K562 (cell line): ENCODE measurements at regions not wholly inside any gene's neighbourhood (a gene's known extent, or its start where the extent isn't known, plus 50 kb on each side); places are given as distances from the start of the nearest gene placed in this dataset.

Experiments
- ATAC-seq: fragments of 200-7000 bp; cut with Tn5 transposase; 3 replicates; pipeline ENCODE4 v1.9.1; 2020; ENCODE audit warnings: moderate library complexity
- BruUV-seq: library from RNA; stranded (reverse); fragments of 400-500 nt; replicated peaks from 2 replicates; lab custom pipeline; 2021; lab: Mats Ljungman, UMichigan
- CTCF ChIA-PET: fragments of 300-600 bp; formaldehyde crosslinking; extraction: SDS; loops from one replicate; lab custom pipeline; 2021; ENCODE audit warnings: low intra/inter-chr PET ratio; lab: Yijun Ruan, JAX
- POLR2A ChIA-PET: fragments of 300-600, 350-650 bp; sonication (Branson Sonifier 250); formaldehyde crosslinking; extraction: SDS; loops from one replicate; lab custom pipeline; 2021; ENCODE audit warnings: antibody characterized with exemption, inconsistent platforms; lab: Yijun Ruan, JAX
- DNase-seq, 4 experiments: peaks; one replicate each; pipeline versions ENCODE4 v3.0.0 to v3.0.0-alpha.2; 2011 to 2018; ENCODE audit warnings: low spot score in 3 of 4, mixed read lengths in 3 of 4; ENCODE audit errors: extremely low read depth in 1 of 4
- FAIRE-seq: peaks from 2 replicates; lab custom pipeline; 2011; peaks lifted over from hg19 to GRCh38; lab: Jason Lieb, UNC
- H2AFZ ChIP-seq: 2 replicates; pipeline ENCODE4 v1.6.0; 2011; ENCODE audit warnings: low read depth, low read length, control low read depth, inconsistent platforms
- H3K27ac ChIP-seq: fragments of 200-600 bp; 3 replicates; pipeline ENCODE4 v1.8.0; 2011; ENCODE audit warnings: low read depth, mild to moderate bottlenecking, control low read depth, inconsistent platforms, low read length, moderate library complexity, mixed read lengths; ENCODE audit errors: extremely low read depth
- H3K27me3 ChIP-seq, 2 experiments: fragments of 300-600 bp in 1 of 2; 2 replicates in 1 of 2; 3 replicates in 1 of 2; pipeline versions ENCODE4 v1.6.0 to v1.8.0; 2011; ENCODE audit warnings: inconsistent platforms in 2 of 2, low read length in 2 of 2, mild to moderate bottlenecking in 1 of 2, mixed read lengths in 1 of 2, moderate library complexity in 1 of 2; ENCODE audit not compliant: control insufficient read depth in 2 of 2, insufficient read depth in 2 of 2
- H3K36me3 ChIP-seq: fragments of 300-600 bp; 3 replicates; pipeline ENCODE4 v1.8.0; 2011; ENCODE audit warnings: mild to moderate bottlenecking, low read length, inconsistent platforms; ENCODE audit not compliant: control insufficient read depth, insufficient read depth
- H3K4me1 ChIP-seq, 2 experiments: fragments of 200-600 bp in 1 of 2; replicated peaks in 1 of 2; 2 replicates in 1 of 2; 3 replicates in 1 of 2; pipeline versions ENCODE4 v1.5.1 to v1.8.0; 2011; ENCODE audit warnings: inconsistent platforms in 2 of 2, low read length in 2 of 2, mild to moderate bottlenecking in 1 of 2, mixed read lengths in 1 of 2, moderate library complexity in 1 of 2; ENCODE audit not compliant: control insufficient read depth in 2 of 2, insufficient read depth in 2 of 2
- H3K4me2 ChIP-seq: 2 replicates; pipeline ENCODE4 v1.6.1; 2011; ENCODE audit warnings: low read length, control low read depth, inconsistent platforms, mixed read lengths; ENCODE audit not compliant: insufficient read depth
- H3K4me3 ChIP-seq: fragments of 200-600 bp; sonication (generic), shearing (Covaris generic); 2 replicates; pipeline ENCODE4 v1.5.1; 2016; ENCODE audit warnings: control low read depth, inconsistent platforms
- H3K79me2 ChIP-seq: fragments of 200-600 bp; 3 replicates; pipeline ENCODE4 v1.8.0; 2011; ENCODE audit warnings: low read length, inconsistent platforms; ENCODE audit not compliant: control insufficient read depth, insufficient read depth
- H3K9ac ChIP-seq, 2 experiments: 2 replicates each; pipeline versions ENCODE4 v1.6.0 to v1.6.1; 2011; ENCODE audit warnings: low read depth in 2 of 2, low read length in 2 of 2, control low read depth in 1 of 2, inconsistent platforms in 1 of 2, mild to moderate bottlenecking in 1 of 2, mixed read lengths in 1 of 2; ENCODE audit not compliant: insufficient read depth in 1 of 2
- H3K9me1 ChIP-seq: one replicate; pipeline ENCODE4 v1.6.0; 2011; ENCODE audit warnings: inconsistent platforms, mild to moderate bottlenecking, low read length, moderate library complexity; ENCODE audit not compliant: control insufficient read depth, insufficient read depth
- H3K9me3 ChIP-seq: replicated peaks from 2 replicates; pipeline ENCODE4 v1.5.1; 2011; ENCODE audit warnings: low read depth, low read length, inconsistent platforms; ENCODE audit not compliant: control insufficient read depth, insufficient read depth
- H4K20me1 ChIP-seq: replicated peaks from 2 replicates; pipeline ENCODE4 v1.6.1; 2011; ENCODE audit warnings: low read length, inconsistent platforms, mixed read lengths; ENCODE audit not compliant: control insufficient read depth, insufficient read depth
- ARID2 ChIP-seq: fragments of 450-650 bp; IDR thresholded peaks from 2 replicates; pipeline ENCODE4 v1.6.1; 2017; ENCODE audit warnings: antibody characterized with exemption, mild to moderate bottlenecking
- EP400 ChIP-seq: fragments of 450-650 bp; IDR thresholded peaks from 2 replicates; pipeline ENCODE4 v1.6.1; 2017; ENCODE audit warnings: antibody characterized with exemption, mild to moderate bottlenecking, moderate library complexity
- LARP7 ChIP-seq: fragments of 450-650 bp; IDR thresholded peaks from 2 replicates; pipeline ENCODE4 v1.6.1; 2016
- NEUROD1 ChIP-seq: fragments of 150-350 bp; IDR thresholded peaks from 2 replicates; pipeline ENCODE4 v1.6.1; 2014; ENCODE audit warnings: borderline replicate concordance, low read length, low read depth; ENCODE audit not compliant: partially characterized antibody
- RFX1 ChIP-seq: fragments of 450-650 bp; IDR thresholded peaks from 2 replicates; pipeline ENCODE4 v1.6.1; 2016; ENCODE audit warnings: mild to moderate bottlenecking, moderate library complexity
- SP1 ChIP-seq: sonication (generic); formaldehyde crosslinking; IDR thresholded peaks from 2 replicates; pipeline ENCODE4 v1.8.1; 2022; ENCODE audit warnings: mild to moderate bottlenecking, missing genetic modification reagents
- TCF3 ChIP-seq: sonication (generic); formaldehyde crosslinking; IDR thresholded peaks from 2 replicates; pipeline ENCODE4 v1.4.0; 2020; ENCODE audit warnings: mild to moderate bottlenecking, missing genetic modification reagents
- ZNF197 ChIP-seq: fragments of 200-800 bp; sonication (Bioruptor generic); IDR thresholded peaks from 2 replicates; pipeline ENCODE4 v1.6.1; 2016; ENCODE audit warnings: low read depth, missing genetic modification characterization, missing compliant biosample characterization
- ZNF354B ChIP-seq: fragments of 250-450 bp; sonication (Bioruptor Pico); IDR thresholded peaks from 2 replicates; pipeline ENCODE4 v1.4.0; 2020
- ZNF584 ChIP-seq: fragments of 200-800 bp; sonication (Bioruptor generic); IDR thresholded peaks from 2 replicates; pipeline ENCODE4 v1.6.1; 2016; ENCODE audit warnings: low read depth, mild to moderate bottlenecking, missing genetic modification characterization, missing compliant biosample characterization
- WGBS: fragments of 100-300 bp; shearing (Covaris generic); methylation state at CpG from one replicate; pipeline ENCODE4 v1.1.6; 2016; ENCODE audit warnings: low coverage, mixed read lengths; ENCODE audit not compliant: insufficient coverage; ENCODE audit errors: missing lambda C conversion rate; 5-methylcytosine and 5-hydroxymethylcytosine counted together
- in situ Hi-C: fragments of 300-500 bp; cut with MboI; formaldehyde crosslinking; loops from 4 replicates; pipeline ENCODE4 v1.15.0; 2018; ENCODE audit warnings: inconsistent platforms, mixed read lengths
- intact Hi-C: fragments of 100-400 bp; cut with micrococcal nuclease; formaldehyde crosslinking; loops from 2 replicates; pipeline ENCODE4 v1.14.2; 2022
- TF ChIP-seq, protein P1 (sequence below): fragments of 250-450 bp; sonication (Bioruptor Pico); IDR thresholded peaks from 2 replicates; pipeline ENCODE4 v1.5.0; 2022; ENCODE audit warnings: mild to moderate bottlenecking
- TF ChIP-seq, protein P2 (sequence below): sonication (generic); formaldehyde crosslinking; IDR thresholded peaks from 2 replicates; pipeline ENCODE4 v1.8.1; 2023; ENCODE audit warnings: mild to moderate bottlenecking, missing genetic modification reagents

DNA sequence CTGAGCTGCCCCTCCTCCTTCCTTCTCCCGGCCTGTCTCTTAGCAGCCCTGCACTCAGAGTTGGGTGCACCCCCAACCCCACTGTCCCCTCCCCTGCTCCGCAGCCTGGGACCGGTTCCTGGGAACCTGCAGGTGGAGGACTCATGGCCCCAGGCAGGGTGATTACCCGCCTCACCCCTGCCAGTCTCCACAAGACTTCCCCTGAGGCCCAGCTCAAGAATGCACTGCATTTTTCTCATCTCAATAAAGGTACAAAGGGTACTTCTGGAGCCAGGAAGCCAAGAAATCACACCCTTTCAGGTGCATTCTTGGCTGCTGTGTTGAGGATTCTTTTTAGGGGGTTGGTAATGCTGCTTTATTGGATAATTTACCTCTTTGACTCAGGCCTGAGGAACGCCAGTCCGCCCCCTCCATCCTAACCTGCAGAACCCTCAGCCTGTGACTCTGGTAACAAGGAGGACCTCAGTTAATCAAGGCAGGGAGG is 126.3 kb upstream of the TMPRSS2 start:
- Histone ChIP-seq H3K79me2 (no peaks in the 10 kb centered on the region), H3K9me3 (no peaks in the 10 kb centered on the region), H3K27me3 (peaks cover 4 to 25% of the 10 kb centered on the region in 2 experiments; a peak in 3 of 5 replicates), H3K9ac (no peak overlapping the region), H4K20me1 (peaks cover 4% of the 10 kb centered on the region), H3K4me1 (peaks cover 0 to 3% of the 10 kb centered on the region in 2 experiments; a peak in 1 of 5 replicates), H3K9me1 (no peaks in the 10 kb centered on the region), H3K4me2 (no peak overlapping the region), H3K4me3 (no peak overlapping the region), H2AFZ (no peak overlapping the region), H3K36me3 (no peaks in the 10 kb centered on the region), H3K27ac (no peak overlapping the region)
- WGBS, result 0% methylated on average over 3 of the region's 6 CpGs
- POLR2A ChIA-PET, result no interaction called here
- no peak for DNase-seq
- intact Hi-C loops (no loop called here), in situ Hi-C loops (no loop called here)
- ATAC-seq, result no peak
- TF ChIP-seq ZNF584 (CRISPR knock-in tag) (no peak), LARP7 (no peak), NEUROD1 (no peak), SP1 (CRISPR knock-in tag) (no peak), EP400 (no peak), ZNF197 (CRISPR knock-in tag) (no peak), ZNF354B (CRISPR knock-in tag) (no peak), TCF3 (CRISPR knock-in tag) (no peak), ARID2 (no peak), RFX1 (no peak)
- TF ChIP-seq, protein P1, sequence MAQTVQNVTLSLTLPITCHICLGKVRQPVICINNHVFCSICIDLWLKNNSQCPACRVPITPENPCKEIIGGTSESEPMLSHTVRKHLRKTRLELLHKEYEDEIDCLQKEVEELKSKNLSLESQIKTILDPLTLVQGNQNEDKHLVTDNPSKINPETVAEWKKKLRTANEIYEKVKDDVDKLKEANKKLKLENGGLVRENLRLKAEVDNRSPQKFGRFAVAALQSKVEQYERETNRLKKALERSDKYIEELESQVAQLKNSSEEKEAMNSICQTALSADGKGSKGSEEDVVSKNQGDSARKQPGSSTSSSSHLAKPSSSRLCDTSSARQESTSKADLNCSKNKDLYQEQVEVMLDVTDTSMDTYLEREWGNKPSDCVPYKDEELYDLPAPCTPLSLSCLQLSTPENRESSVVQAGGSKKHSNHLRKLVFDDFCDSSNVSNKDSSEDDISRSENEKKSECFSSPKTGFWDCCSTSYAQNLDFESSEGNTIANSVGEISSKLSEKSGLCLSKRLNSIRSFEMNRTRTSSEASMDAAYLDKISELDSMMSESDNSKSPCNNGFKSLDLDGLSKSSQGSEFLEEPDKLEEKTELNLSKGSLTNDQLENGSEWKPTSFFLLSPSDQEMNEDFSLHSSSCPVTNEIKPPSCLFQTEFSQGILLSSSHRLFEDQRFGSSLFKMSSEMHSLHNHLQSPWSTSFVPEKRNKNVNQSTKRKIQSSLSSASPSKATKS (CRISPR knock-in tag), result no peak
- TF ChIP-seq, protein P2, sequence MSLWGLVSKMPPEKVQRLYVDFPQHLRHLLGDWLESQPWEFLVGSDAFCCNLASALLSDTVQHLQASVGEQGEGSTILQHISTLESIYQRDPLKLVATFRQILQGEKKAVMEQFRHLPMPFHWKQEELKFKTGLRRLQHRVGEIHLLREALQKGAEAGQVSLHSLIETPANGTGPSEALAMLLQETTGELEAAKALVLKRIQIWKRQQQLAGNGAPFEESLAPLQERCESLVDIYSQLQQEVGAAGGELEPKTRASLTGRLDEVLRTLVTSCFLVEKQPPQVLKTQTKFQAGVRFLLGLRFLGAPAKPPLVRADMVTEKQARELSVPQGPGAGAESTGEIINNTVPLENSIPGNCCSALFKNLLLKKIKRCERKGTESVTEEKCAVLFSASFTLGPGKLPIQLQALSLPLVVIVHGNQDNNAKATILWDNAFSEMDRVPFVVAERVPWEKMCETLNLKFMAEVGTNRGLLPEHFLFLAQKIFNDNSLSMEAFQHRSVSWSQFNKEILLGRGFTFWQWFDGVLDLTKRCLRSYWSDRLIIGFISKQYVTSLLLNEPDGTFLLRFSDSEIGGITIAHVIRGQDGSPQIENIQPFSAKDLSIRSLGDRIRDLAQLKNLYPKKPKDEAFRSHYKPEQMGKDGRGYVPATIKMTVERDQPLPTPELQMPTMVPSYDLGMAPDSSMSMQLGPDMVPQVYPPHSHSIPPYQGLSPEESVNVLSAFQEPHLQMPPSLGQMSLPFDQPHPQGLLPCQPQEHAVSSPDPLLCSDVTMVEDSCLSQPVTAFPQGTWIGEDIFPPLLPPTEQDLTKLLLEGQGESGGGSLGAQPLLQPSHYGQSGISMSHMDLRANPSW (CRISPR knock-in tag), result no peak
- no peak for FAIRE-seq
- CTCF ChIA-PET, result no interaction called here
- no TSS peak for BruUV-seq
